ENCODE measurements at regions not wholly inside any gene's neighbourhood (a gene's known extent, or its start where the extent isn't known, plus 50 kb on each side); places are given as distances from the start of the nearest gene placed in this dataset.

- no peak overlapping the region for H3K27ac ChIP-seq (replicated peaks)
- H3K4me3 ChIP-seq (replicated peaks; ENCODE audit: insufficient read depth, low read length), result no peak overlapping the region
- DNase-seq (ENCODE audit: low read depth in 1 of 2, low spot score in 1 of 2), result no peak
- TF ChIP-seq REST (IDR thresholded peaks at IDR 0.05; ENCODE audit: insufficient replicate concordance, low read depth), result no peak
- TF ChIP-seq SPI1 (IDR thresholded peaks at IDR 0.05; ENCODE audit: borderline replicate concordance, low read depth), result no peak
- no peak for TF ChIP-seq CTCF (IDR thresholded peaks at IDR 0.05; ENCODE audit: insufficient read depth, low read length)
- no peaks in the 10 kb centered on the region for H3K27me3 ChIP-seq (ENCODE audit: insufficient read depth, poor library complexity, severe bottlenecking)
Measured at GRCh38 chr9:14389146-14389545, 75.2 kb upstream of the NFIB start.

- no peak for DNase-seq (ENCODE audit: low read depth in 1 of 2, low spot score in 1 of 2)
Measured at GRCh38 chr9:14383773-14384172, 69.8 kb upstream of the NFIB start.

GRCh38 chr9:14383294-14383693, 69.4 kb upstream of the NFIB start:
- no peak overlapping the region for H3K4me3 ChIP-seq (replicated peaks; ENCODE audit: insufficient read depth, low read length)
- no peak for DNase-seq (ENCODE audit: low read depth in 1 of 2, low spot score in 1 of 2)
- no peak for TF ChIP-seq POLR2AphosphoS5 (IDR thresholded peaks at IDR 0.05; ENCODE audit: low read depth)
- TF ChIP-seq CTCF (IDR thresholded peaks at IDR 0.05; ENCODE audit: insufficient read depth, low read length), result no peak
- TF ChIP-seq GABPA (IDR thresholded peaks at IDR 0.05; ENCODE audit: low read depth), result no peak
- no peak for TF ChIP-seq REST (IDR thresholded peaks at IDR 0.05; ENCODE audit: insufficient replicate concordance, low read depth)
- TF ChIP-seq SPI1 (IDR thresholded peaks at IDR 0.05; ENCODE audit: borderline replicate concordance, low read depth), result no peak
- H3K27ac ChIP-seq (replicated peaks), result no peak overlapping the region
- no peaks in the 10 kb centered on the region for H3K27me3 ChIP-seq (ENCODE audit: insufficient read depth, poor library complexity, severe bottlenecking)

More at GRCh38 chr9:14383773-14384172, 69.8 kb upstream of the NFIB start:
- H3K4me3 ChIP-seq (replicated peaks; ENCODE audit: insufficient read depth, low read length), result no peak overlapping the region
- no peak overlapping the region for H3K27ac ChIP-seq (replicated peaks)
- TF ChIP-seq GABPA (IDR thresholded peaks at IDR 0.05; ENCODE audit: low read depth), result no peak
- no peak for TF ChIP-seq REST (IDR thresholded peaks at IDR 0.05; ENCODE audit: insufficient replicate concordance, low read depth)
- no peak for TF ChIP-seq POLR2AphosphoS5 (IDR thresholded peaks at IDR 0.05; ENCODE audit: low read depth)
- no peak for TF ChIP-seq CTCF (IDR thresholded peaks at IDR 0.05; ENCODE audit: insufficient read depth, low read length)
- no peak for TF ChIP-seq SPI1 (IDR thresholded peaks at IDR 0.05; ENCODE audit: borderline replicate concordance, low read depth)
- H3K27me3 ChIP-seq (ENCODE audit: insufficient read depth, poor library complexity, severe bottlenecking), result no peaks in the 10 kb centered on the region

Measured in HL-60 (cell line).